GM19463 (cell line): ENCODE measurements at regions not wholly inside any gene's neighbourhood (a gene's known extent, or its start where the extent isn't known, plus 50 kb on each side); places are given as distances from the start of the nearest gene placed in this dataset.
"Not testable (repeated sequence)": the region's sequence is repeated elsewhere in the genome, so short reads cannot be mapped to it uniquely, and the experiment has no call there.

Experiments used
- ATAC-seq: cut with Tn5 transposase; IDR thresholded peaks from one replicate; pipeline ENCODE4 v1.9.1; 2021; ENCODE audit warnings: mild to moderate bottlenecking, moderate library complexity; ENCODE audit not compliant: unreplicated experiment

GRCh38 chr13:65733110-65733509 is 1497.0 kb downstream of the PCDH9 start:
- no peak for ATAC-seq

GRCh38 chr13:65727070-65727469 is 1503.1 kb downstream of the PCDH9 start:
- no peak for ATAC-seq

GRCh38 chr13:65725006-65725405 is 1505.1 kb downstream of the PCDH9 start:
- ATAC-seq = no peak

GRCh38 chr13:65724226-65724625 is 1505.9 kb downstream of the PCDH9 start:
- no peak for ATAC-seq

GRCh38 chr13:65722506-65722905 is 1507.6 kb downstream of the PCDH9 start:
- no peak for ATAC-seq

- ATAC-seq = no peak
Observed at GRCh38 chr13:65719831-65720230, 1510.3 kb downstream of the PCDH9 start.

- no peak for ATAC-seq
Observed at GRCh38 chr13:65710514-65710913, 1519.6 kb downstream of the PCDH9 start.

- no peak for ATAC-seq
Observed at GRCh38 chr13:65697843-65698242, 1532.3 kb downstream of the PCDH9 start.

- ATAC-seq = no peak
Observed at GRCh38 chr13:65679240-65679639, 1550.9 kb downstream of the PCDH9 start.

GRCh38 chr13:65677906-65678305 is 1552.2 kb downstream of the PCDH9 start:
- no peak for ATAC-seq

GRCh38 chr13:65675383-65675782 is 1554.8 kb downstream of the PCDH9 start:
- ATAC-seq = not testable (repeated sequence)

GRCh38 chr13:65670014-65670625 is 1560.0 kb downstream of the PCDH9 start:
- no peak for ATAC-seq

- ATAC-seq = no peak
Observed at GRCh38 chr13:65660731-65661130, 1569.4 kb downstream of the PCDH9 start.

- ATAC-seq = no peak
Observed at GRCh38 chr13:65656740-65657329, 1573.3 kb downstream of the PCDH9 start.

- no peak for ATAC-seq
Observed at GRCh38 chr13:65653613-65654012, 1576.5 kb downstream of the PCDH9 start.

- ATAC-seq = no peak
Observed at GRCh38 chr13:65650321-65650720, 1579.8 kb downstream of the PCDH9 start.

- no peak for ATAC-seq
Observed at GRCh38 chr13:65642996-65643395, 1587.1 kb downstream of the PCDH9 start.

GRCh38 chr13:65642301-65642700 is 1587.8 kb downstream of the PCDH9 start:
- no peak for ATAC-seq

- ATAC-seq = peak; percentile 88
Observed at GRCh38 chr13:65638572-65639168, 1591.5 kb downstream of the PCDH9 start.

GRCh38 chr13:65633806-65634205 is 1596.3 kb downstream of the PCDH9 start:
- ATAC-seq = no peak

- no peak for ATAC-seq
Observed at GRCh38 chr13:65631078-65631477, 1599.1 kb downstream of the PCDH9 start.

- ATAC-seq = no peak
Observed at GRCh38 chr13:65629926-65630325, 1600.2 kb downstream of the PCDH9 start.

- ATAC-seq = no peak
Observed at GRCh38 chr13:65623148-65623547, 1607.0 kb downstream of the PCDH9 start.
